Stimulated activated CD4-positive, alpha-beta T cell treated with anti-CD3 and anti-CD28 coated beads, Interleukin-1b, Interleukin-23, amount 100 ng/mL, for 24 hours (primary cell): ENCODE measurements at regions not wholly inside any gene's neighbourhood (a gene's known extent, or its start where the extent isn't known, plus 50 kb on each side); places are given as distances from the start of the nearest gene placed in this dataset.

Experiments used
- DNase-seq, 4 experiments: peaks; one replicate each; pipeline ENCODE4 v3.0.0-alpha.2; 2020; ENCODE audit warnings: low read depth in 4 of 4, low spot score in 1 of 4

GRCh38 chrY:21261158-21261557, 250.0 kb upstream of the RBMY1B start:
- no peak for DNase-seq

DNA sequence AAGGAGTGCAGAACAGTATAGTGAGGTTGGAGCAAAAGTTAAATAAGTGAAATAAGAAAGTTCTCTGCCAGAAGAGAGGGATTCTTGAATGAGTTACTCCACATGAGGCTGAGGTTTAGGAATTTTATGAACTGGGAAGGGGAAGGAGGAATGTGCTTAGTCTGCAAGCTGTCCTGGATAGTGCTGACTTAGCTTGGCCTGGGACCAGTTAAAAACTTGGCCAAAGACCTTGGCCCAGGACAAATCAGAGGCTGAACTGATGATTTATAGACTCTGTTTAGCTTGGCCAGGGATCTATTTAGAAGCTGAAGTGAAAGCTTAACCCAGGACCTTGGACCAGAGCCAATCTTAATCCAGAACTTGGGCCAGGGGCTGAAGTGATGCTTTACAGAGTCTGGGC, 244.4 kb upstream of the RBMY1B start:
- no peak for DNase-seq

DNA sequence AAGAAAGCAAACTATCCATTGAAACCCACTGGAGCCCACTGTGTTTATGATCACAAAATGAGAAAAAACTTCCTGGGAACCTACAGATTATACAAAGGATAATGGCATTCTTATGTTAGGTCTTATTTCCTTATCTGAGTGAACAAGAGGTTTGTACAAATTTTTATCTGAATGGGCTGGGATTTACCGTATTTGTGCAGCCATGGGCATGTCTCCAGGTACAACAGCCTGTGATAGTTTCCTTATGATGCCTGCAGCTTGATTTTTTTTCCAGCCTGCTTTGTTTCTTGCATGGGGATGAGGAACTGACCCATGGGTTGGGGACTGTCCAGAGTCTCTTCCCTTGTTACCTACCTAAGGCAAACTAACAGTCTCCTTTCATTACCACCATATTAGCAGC, 244.0 kb upstream of the RBMY1B start:
- DNase-seq = no peak

DNA sequence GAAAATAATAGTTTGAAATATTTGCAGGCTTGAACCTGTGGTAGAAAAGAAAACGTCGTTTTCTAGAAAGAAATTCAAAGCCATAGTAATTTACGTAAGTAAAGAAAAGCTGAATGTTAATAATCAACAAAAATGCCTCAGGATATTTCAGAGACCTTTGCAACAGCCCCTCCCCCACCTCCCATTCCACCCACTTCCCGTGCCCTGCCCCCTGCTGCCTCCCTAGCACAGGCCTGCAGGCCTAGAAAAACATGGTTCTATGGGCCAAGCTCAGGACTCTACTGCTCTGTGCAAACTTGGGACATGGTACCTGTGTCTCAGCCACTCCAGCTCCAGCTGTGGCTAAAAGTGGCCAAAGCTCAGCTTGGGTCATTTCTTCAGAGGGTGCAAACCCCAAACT, 223.4 kb upstream of the RBMY1B start:
- DNase-seq = no peak

- DNase-seq = no peak
These were observed 222.2 kb upstream of the RBMY1B start for GRCh38 chrY:21288908-21289307.

DNA sequence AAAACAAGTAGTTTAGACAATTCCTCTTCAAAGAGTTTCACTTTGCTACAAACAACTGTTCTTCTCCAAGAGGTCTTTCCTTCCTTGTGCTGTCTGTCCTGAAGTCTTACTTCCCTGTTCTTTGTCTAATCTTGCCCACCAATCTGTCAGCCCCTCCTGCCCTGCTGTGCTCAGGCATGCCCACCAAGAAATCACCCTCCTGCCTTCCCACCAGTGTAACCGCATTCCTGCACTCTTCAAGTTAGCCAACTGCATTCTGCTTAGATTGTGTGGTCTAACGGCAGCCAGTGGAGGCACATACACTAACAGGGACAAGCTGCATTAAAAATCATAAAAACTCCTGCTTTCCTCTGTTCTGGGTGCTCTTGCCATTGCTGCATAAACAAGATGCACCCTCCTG, 215.9 kb upstream of the RBMY1B start:
- DNase-seq = no peak

GRCh38 chrY:21302278-21302677, 208.9 kb upstream of the RBMY1B start:
- DNase-seq = no peak

DNA sequence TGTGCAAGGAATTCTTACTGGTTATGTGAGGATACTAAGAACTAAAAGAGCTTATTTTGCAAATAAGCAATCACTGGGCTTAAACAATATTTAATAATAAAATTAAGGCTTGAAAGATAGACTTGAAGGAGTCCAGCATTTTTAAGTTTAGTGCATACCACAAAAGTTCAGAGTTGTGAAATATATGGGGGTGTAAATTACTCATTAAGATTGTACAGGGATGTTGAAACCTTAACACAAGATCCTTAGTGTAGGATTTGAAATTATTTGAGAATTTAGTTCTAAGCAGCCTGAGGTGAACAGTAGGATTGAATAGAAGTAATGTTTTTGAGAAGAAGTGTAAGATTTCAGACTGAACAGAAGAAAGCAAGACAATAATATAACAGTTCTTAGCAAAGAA, 195.8 kb upstream of the RBMY1B start:
- DNase-seq = no peak
